ENCODE measurements at regions not wholly inside any gene's neighbourhood (a gene's known extent, or its start where the extent isn't known, plus 50 kb on each side); places are given as distances from the start of the nearest gene placed in this dataset.

DNA sequence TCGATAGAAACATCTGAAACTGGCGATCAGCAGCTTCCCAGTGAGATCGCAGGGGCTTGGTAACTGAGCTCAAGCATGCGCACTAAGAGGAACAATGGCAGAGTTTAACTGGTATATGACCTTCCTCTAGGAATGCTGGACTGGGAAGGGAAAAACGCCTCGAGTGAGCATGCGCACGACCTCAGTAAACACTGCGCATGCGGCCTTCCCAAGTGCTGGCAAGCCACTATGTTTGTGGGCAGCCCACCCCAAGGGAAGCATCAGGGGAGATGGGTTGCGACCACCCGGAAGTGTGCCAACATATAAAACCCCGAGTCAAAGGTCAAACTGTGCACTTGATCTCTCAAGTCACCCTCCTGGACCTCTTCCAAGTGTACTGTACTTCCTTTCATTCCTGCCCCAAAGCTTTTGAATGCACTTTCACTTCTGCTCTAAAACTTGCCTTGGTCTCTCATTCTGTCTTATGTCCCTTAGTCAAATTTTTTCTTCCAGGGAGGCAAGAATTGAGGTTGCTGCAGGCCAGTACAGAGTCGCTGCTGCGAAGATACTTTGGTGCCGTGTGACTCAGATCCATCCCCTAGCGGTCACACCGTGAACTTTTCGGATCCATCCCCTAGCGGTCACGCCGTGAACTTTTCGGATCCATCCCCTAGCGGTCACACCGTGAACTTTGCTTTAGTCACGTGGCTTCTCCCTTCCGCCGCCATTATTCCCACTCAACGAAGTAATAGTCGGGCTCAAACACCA lies 243.3 kb downstream of the FAM43A start:
- DNase-seq (ENCODE audit: low spot score): peak; percentile 14

DNA sequence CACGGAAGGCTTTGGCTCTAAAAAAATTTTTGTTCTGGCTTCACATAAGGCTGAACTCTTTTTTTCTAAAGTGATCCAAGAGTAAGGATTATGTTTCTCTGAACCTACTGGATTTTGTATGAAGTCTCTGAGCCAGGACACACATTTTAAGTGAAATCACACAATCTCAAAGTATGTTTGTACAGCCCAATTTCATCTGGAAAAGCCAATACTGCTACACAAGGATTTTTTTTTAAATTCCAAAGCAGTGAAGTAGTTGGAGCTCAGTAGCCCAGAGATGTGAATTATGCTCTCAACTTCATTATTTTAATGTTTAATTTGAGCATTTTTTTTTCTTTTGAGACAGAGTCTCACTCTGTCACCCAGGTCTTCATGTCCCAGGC lies 243.9 kb downstream of the FAM43A start:
- no peak for DNase-seq (ENCODE audit: low spot score)

DNA sequence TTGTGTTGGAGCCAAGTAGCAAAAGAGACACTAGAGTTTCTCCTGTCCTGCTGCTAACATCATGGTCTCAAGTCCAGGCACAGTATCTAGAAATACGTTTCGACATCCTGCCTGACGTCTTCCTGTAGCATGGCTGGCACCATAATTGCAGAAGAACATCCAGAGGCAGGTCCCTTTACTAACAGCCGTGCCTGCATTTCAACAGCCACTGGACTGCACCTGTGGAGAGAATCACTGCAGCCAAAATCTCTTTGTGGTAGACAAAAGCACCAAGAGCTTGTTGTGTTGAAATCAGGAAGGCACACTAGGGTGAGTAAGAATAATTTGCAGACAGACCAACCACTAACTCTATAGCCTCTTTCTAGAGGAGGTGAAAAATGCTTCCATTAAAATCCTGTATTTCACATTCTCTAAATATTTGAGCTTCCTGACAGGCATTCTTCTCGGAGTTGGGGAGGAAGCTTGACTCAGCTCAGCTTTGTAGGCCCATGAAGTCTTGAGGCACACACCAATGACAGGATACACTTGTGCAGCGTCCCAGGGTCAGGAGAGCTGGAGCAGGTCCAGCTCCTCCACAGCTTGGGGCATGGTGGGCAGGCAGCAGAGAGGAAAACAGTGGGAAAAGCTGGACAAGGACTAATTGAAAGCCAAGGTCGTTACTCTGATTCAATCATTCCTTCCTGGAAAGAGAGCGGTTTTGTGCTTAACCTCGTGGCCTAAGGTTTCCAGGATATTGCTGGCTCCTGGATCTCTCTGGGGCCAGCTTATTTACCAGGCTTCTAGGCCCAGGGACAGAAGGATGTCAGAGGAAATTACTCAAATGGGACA lies 244.9 kb downstream of the FAM43A start:
- DNase-seq (ENCODE audit: low spot score): no peak

DNA sequence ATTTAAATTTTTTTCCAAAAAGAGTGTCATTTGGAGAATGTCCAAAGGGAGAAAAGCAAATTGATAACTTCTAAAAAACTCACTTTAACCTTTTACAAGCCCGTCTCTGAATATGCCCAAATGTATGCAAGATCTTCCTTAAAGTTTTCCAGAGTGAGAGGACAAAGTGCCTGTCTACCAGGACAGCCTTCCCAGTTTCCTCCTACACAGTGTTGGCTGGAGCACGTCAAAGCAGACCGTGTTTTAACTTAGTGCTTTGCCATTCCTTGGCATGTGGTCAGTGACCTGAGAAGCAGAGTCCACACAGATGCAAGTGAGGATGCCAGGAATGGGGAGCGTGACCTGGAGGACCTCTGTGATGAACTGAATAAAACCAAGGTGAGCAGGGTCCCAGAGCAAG lies 245.7 kb downstream of the FAM43A start:
- DNase-seq (ENCODE audit: low spot score): no peak

- DNase-seq (ENCODE audit: low spot score): no peak
Measured at GRCh38 chr3:194931865-194932264, 246.2 kb downstream of the FAM43A start.

DNA sequence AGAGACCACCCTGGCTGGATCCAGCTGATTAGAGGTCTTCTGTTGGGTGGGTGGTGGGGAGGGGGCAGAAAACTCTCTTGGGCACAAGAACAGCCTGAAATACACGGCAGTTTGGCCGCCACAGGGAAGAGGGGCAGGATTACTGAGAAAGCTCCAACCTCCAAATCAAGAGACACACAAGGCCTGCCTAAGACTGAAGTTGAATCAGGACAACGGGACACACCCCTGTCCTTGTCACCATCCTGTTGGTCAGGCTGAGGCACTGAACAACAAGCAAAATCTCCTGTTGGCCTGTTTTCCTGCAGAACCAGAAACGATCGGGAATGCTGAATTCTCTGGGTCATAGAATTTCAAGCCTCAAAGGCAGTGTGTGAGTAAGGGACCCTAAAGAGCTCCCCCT lies 247.8 kb downstream of the FAM43A start:
- no peak for DNase-seq (ENCODE audit: low spot score)

DNA sequence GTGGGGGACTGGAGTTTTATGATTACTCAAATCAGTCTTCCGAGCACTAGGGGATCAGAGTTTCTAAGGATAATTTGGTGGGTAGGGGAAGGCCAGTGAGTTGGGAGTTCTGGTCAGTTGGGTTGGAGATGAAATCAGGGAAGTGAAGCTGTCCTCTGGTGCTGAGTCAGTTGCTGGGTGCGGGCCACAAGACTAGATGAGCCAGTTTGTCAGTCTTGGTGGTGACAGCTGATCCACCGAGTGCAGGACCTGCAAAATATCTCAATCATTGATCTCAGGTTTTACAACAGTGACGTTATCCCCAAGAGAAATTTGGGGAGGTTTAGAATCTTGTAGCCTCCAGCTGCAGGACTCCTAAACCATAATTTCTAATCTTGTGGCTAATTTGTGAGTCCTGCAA lies 249.4 kb downstream of the FAM43A start:
- DNase-seq (ENCODE audit: low spot score): peak; percentile 16

GRCh38 chr3:194935632-194936470 lies 250.2 kb downstream of the FAM43A start:
- DNase-seq (ENCODE audit: low spot score): no peak

- DNase-seq (ENCODE audit: low spot score): no peak
Measured at GRCh38 chr3:194936659-194937058, 251.0 kb downstream of the FAM43A start.

- DNase-seq (ENCODE audit: low spot score): no peak
Measured at GRCh38 chr3:194937144-194937543, 251.5 kb downstream of the FAM43A start.

GRCh38 chr3:194937882-194938321 lies 252.2 kb downstream of the FAM43A start:
- no peak for DNase-seq (ENCODE audit: low spot score)

DNA sequence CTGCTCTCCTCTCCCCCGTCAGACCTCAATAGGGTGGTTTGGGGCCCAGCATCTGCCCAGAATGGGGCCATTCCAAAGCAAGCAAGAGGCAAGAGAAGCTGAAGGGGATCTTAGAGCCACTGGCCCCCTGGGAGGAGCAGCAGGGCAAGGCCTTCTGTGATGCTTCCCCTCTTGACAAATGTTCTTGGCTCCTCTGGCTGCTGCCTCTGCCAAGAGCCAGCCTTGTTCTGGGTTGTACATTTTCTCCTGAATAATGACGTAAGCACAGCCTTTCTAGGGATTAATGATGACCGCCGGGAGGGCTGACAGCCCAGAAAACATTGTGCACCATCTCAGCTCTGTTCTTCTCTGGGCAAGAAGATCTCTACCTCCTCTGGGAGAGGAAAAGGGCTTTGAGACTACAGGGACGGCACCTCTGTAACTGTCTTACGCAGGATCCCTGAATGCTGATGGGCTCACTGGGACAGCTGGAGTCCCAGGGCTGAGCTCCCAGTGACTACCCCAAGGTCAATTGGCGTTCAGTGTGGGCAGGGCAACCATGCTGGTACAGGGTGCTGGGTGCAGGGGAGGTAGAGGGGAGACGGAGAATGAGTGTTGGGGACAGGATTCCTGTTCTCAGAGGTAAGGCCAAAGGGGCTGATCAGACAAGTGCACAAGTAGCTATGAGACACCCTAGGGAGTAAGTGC lies 253.3 kb downstream of the FAM43A start:
- peak; percentile 17 for DNase-seq (ENCODE audit: low spot score)

- no peak for DNase-seq (ENCODE audit: low spot score)
Measured at GRCh38 chr3:194939532-194939909, 253.8 kb downstream of the FAM43A start.

- DNase-seq (ENCODE audit: low spot score): no peak
Measured at GRCh38 chr3:194939949-194940770, 254.5 kb downstream of the FAM43A start.

GRCh38 chr3:194941360-194941955 lies 255.8 kb downstream of the FAM43A start:
- DNase-seq (ENCODE audit: low spot score): no peak

GRCh38 chr3:194941956-194942511 lies 256.4 kb downstream of the FAM43A start:
- DNase-seq (ENCODE audit: low spot score): no peak

GRCh38 chr3:194944526-194944925 lies 258.8 kb downstream of the FAM43A start:
- DNase-seq (ENCODE audit: low spot score): no peak

DNA sequence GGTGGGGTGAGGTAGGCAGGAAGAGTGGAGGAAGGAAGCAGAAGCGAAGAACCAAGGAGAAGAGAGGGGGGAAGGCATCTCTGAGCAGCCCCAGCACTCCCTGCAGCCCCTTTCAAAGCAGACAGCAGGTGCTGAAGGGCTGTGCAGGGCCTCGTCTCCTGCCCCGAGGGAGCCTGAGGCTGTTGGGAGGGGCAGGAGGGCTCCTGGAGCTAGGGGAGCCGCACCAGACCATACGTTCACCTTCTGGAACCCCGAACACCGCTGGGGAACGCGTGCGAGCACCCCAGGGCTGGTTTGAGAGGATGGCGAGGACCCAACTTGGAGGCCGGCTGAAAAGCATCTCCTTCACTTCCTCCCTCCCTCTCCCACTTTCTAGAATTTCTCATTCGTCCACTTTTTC lies 259.8 kb downstream of the FAM43A start:
- DNase-seq (ENCODE audit: low spot score): no peak

- DNase-seq (ENCODE audit: low spot score): no peak
Measured at GRCh38 chr3:194946091-194946490, 260.4 kb downstream of the FAM43A start.

- no peak for DNase-seq (ENCODE audit: low spot score)
Measured at GRCh38 chr3:194949592-194949991, 263.9 kb downstream of the FAM43A start.
